ENCODE measurements at regions not wholly inside any gene's neighbourhood (a gene's known extent, or its start where the extent isn't known, plus 50 kb on each side); places are given as distances from the start of the nearest gene placed in this dataset.
A peak's percentile ranks its signal among the peaks of the same experiment; 100 is the strongest.
"Not testable (repeated sequence)": the region's sequence is repeated elsewhere in the genome, so short reads cannot be mapped to it uniquely, and the experiment has no call there.

GRCh38 chr15:45812200-45812599 lies 177.4 kb downstream of the SQOR start:
- DNase-seq = no peak

DNA sequence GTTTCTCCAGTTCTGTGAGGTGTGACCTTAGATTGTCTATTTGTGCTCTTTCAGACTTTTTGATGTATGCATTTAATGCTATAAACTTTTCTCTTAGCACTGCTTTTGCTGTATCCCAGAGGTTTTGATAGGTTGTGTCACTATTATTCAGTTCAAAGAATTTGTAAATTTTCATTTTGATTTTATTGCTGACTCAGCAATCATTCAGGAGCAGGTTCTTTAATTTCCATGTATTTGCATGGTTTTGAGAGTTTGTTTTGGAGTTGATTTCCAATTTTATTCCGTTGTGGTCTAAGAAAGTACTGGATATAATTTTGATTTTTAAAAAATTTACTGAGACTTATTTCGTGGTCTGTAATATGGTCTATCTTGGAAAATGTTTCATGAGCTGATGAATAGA lies 182.7 kb downstream of the SQOR start:
- DNase-seq = not testable (repeated sequence)

GRCh38 chr15:45821390-45821789 lies 186.6 kb downstream of the SQOR start:
- DNase-seq = no peak

GRCh38 chr15:45822968-45823367 lies 188.1 kb downstream of the SQOR start:
- DNase-seq = not testable (repeated sequence)

GRCh38 chr15:45827275-45827674 lies 192.4 kb downstream of the SQOR start:
- peak; percentile 37 for DNase-seq

DNA sequence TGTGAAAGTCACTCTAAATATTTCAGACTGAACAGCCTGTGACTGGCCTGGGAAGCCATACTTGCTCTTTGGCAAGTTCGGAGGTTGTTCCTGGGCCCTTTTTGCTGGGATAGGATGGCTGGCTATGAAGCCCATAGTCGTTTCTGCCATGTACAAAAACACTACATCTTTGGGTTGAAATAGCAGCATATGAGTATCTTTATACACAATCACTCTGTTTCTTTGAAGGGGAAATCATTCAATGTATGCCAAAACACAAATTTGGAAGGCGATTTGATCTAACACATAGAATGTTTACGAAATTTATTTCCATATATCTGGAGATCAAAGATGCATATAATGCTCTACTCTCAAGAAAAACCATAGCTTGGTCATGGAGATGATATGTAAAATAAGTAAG lies 192.9 kb downstream of the SQOR start:
- no peak for DNase-seq

GRCh38 chr15:45829336-45830153 lies 194.7 kb downstream of the SQOR start:
- DNase-seq = no peak

- DNase-seq = no peak
These were observed 197.0 kb downstream of the SQOR start for GRCh38 chr15:45831787-45832186.

DNA sequence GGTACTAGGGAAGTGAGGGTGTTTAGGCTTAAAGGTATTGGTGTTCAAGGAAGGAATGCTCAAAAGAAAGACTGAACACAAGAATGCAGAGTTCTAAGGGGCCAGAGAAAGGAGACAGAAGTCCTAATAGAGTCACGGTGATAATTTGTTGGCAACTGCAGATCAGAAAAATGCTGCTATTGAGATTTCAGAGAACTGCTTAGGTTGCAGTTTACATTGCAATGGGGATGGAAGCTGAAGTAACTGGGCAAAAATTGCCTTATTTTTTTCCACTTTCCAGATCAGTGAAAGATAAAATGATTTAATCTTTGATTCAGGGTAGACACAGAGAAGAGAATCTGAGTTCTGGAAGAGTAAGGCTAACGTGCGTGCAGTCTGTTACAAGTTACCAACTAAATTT lies 199.8 kb downstream of the SQOR start:
- DNase-seq = no peak

GRCh38 chr15:45842151-45842550 lies 207.3 kb downstream of the SQOR start:
- DNase-seq = no peak

GRCh38 chr15:45847645-45848044 lies 212.8 kb downstream of the SQOR start:
- DNase-seq = no peak

GRCh38 chr15:45849136-45849535 lies 214.3 kb downstream of the SQOR start:
- DNase-seq = peak; percentile 77

- no peak for DNase-seq
These were observed 219.8 kb downstream of the SQOR start for GRCh38 chr15:45854455-45855202.

GRCh38 chr15:45855210-45855906 lies 220.5 kb downstream of the SQOR start:
- DNase-seq = no peak

- DNase-seq = peak; percentile 93
These were observed 221.2 kb downstream of the SQOR start for GRCh38 chr15:45855907-45856579.

DNA sequence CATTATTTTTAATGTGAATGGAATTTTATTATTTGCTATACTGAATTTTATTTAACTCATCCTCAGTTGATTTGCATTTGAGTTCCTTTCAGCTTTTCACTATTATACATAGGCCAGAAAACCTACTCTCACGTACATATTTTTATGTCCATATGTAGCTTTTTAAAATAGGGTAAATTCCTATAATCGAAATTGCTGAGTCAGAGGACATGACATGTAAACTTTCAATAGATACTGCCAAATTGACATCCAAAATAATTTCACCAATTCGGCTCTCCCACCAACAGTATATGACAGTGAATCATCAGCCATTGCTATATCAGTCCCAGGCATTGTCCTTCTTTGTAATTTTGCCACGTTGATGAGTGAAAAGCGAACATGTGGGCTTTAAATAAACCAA lies 222.5 kb downstream of the SQOR start:
- no peak for DNase-seq

GRCh38 chr15:45858491-45858890 lies 223.7 kb downstream of the SQOR start:
- DNase-seq = no peak

DNA sequence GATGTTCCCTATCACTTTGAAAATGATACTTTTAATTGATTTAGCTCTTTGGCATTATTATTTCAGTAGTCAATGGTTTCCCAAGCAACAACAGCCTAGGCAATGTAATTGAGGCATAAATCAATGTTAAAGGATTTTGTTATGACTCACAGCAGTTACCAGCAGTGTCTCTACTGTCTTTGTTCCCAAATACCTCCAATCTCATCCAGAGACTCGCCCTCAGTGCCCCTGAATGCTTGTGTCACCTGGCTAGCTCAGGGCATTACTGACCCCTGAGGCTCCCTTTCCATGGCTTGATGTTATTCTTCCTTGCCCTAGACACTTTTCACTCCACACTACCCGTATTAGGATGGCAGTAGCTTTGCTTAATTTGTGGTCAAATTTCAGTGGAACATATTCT lies 227.2 kb downstream of the SQOR start:
- DNase-seq = no peak

DNA sequence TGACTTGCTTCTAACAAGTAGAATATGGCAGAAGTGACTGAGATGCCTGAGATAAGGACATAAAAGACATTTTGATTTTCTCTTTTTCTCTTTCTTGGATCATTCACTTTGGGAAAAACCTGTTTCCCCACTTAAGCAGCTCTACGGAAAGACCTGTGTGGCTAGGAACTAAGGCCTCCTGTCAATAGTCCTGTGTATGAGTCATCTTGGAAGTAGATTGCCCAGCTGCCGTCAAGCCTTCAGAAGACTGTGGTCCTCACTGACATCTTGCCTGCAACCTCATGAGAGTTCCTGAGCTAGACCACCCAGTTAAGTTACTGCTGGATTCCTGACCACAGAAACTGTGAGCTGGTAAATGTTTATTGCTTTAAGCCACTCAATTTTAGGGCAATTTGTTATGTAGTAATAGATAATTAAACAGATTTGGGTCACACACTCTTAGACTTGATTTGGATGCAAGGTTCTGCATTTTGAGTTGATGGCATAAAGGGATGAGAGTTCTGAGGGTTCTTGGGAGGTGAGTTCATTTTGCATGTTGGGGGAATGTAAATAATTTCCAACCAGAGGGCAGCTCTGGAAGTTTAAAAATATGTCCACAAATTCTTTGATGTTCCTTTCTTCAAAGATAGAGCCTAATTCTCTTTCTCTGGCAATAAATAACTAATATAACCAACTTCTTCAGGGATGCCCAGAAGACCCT lies 229.2 kb downstream of the SQOR start:
- DNase-seq = no peak

DNA sequence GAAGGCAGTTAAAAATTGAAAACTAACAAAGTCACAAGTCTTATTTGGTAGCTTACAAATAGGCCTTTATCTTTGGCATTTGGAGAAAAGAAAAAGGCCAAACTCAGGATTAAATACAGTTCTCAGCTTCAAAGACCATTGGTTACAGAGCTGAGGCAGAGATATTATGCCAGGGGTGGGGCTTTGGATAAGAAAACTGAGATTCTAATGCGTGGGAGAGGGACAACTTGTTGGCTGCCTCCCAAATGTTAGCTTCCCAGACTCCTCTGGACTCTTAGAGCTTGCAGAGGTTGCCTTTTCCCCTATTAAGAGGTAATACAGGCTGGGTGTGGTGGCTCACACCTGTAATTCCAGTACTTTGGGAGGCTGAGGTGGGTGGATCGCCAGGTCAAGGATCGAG lies 231.8 kb downstream of the SQOR start:
- DNase-seq = no peak

DNA sequence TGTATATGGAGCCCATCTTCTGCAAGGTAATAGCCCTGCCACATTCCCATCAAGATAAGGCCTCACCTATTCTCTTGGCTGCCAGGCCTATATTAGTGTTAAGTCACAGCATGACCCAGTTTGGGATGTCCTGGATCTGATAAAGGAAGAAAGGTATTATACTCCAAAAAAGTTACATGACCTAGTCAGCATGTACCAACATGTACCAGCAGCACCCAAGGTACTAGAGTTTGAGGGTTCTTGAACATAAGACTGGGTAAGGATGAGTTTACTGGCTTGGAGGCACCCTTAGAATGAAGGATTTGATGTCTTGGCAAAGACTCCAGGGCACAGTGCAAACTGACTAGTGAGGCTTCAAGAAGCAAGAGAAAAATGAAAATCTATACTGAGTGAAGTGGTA lies 232.5 kb downstream of the SQOR start:
- no peak for DNase-seq

GRCh38 chr15:45868109-45868691 lies 233.4 kb downstream of the SQOR start:
- DNase-seq = no peak

All from kidney glomerular epithelial cell (primary cell).